IMR-90 (cell line): ENCODE measurements at regions not wholly inside any gene's neighbourhood (a gene's known extent, or its start where the extent isn't known, plus 50 kb on each side); places are given as distances from the start of the nearest gene placed in this dataset.

Experiments
- BHLHE40 ChIP-seq: fragments of 150-350 bp; IDR thresholded peaks from 2 replicates; pipeline ENCODE4 v1.6.1; 2016; ENCODE audit warnings: mild to moderate bottlenecking, low read depth, low read length
- CEBPB ChIP-seq: IDR thresholded peaks from 2 replicates; pipeline ENCODE4 v1.6.1; 2012; ENCODE audit warnings: low read depth, low read length, improper control_type of control experiment
- CTCF ChIP-seq: conservative IDR thresholded peaks from 2 replicates; pipeline ENCODE4 v1.5.1; 2012; ENCODE audit warnings: mild to moderate bottlenecking, low read depth, low read length, improper control_type of control experiment
- ELK1 ChIP-seq: fragments of 150-350 bp; IDR thresholded peaks from 2 replicates; pipeline ENCODE4 v1.6.1; 2016; ENCODE audit warnings: low read depth, mild to moderate bottlenecking, low read length, moderate library complexity, borderline replicate concordance
- FOS ChIP-seq: fragments of 150-350 bp; IDR thresholded peaks from 2 replicates; pipeline ENCODE4 v1.6.1; 2016; ENCODE audit warnings: low read depth, low read length
- MAFK ChIP-seq: IDR thresholded peaks from 2 replicates; pipeline ENCODE4 v1.6.1; 2012; ENCODE audit warnings: low read depth, low read length, improper control_type of control experiment
- MAZ ChIP-seq: IDR thresholded peaks from 2 replicates; pipeline ENCODE4 v1.6.1; 2012; ENCODE audit warnings: low read depth, mild to moderate bottlenecking, low read length, improper control_type of control experiment, moderate library complexity, borderline replicate concordance
- POLR2A ChIP-seq: IDR thresholded peaks from 2 replicates; pipeline ENCODE4 v1.6.1; 2012; ENCODE audit warnings: mild to moderate bottlenecking, low read depth, low read length
- RAD21 ChIP-seq: IDR thresholded peaks from 2 replicates; pipeline ENCODE4 v1.6.1; 2012; ENCODE audit warnings: low read length, improper control_type of control experiment
- RCOR1 ChIP-seq: IDR thresholded peaks from 2 replicates; pipeline ENCODE4 v1.6.1; 2012; ENCODE audit warnings: mild to moderate bottlenecking, low read length, improper control_type of control experiment; ENCODE audit not compliant: insufficient replicate concordance
- RFX5 ChIP-seq: IDR thresholded peaks from 2 replicates; pipeline ENCODE4 v1.8.0; 2012; ENCODE audit warnings: low read depth, mild to moderate bottlenecking, low read length, moderate library complexity
- SMC3 ChIP-seq: fragments of 150-350 bp; IDR thresholded peaks from 2 replicates; pipeline ENCODE4 v1.6.1; 2016; ENCODE audit warnings: low read depth, mild to moderate bottlenecking, antibody characterized with exemption, low read length, moderate library complexity
- USF2 ChIP-seq: fragments of 150-350 bp; IDR thresholded peaks from 2 replicates; pipeline ENCODE4 v1.6.1; 2017; ENCODE audit warnings: mild to moderate bottlenecking, antibody characterized with exemption, low read length, low read depth

GRCh38 chr15:98570119-98570518 is 78.2 kb upstream of the IGF1R start:
- TF ChIP-seq CTCF = no peak
- no peak for TF ChIP-seq FOS
- no peak for TF ChIP-seq USF2
- no peak for TF ChIP-seq ELK1
- no peak for TF ChIP-seq SMC3
- no peak for TF ChIP-seq POLR2A
- TF ChIP-seq MAFK = no peak
- no peak for TF ChIP-seq CEBPB
- no peak for TF ChIP-seq RAD21
- TF ChIP-seq MAZ = no peak
- TF ChIP-seq RCOR1 = no peak
- no peak for TF ChIP-seq BHLHE40
- TF ChIP-seq RFX5 = no peak
